GM23338 (cell line): ENCODE measurements at regions not wholly inside any gene's neighbourhood (a gene's known extent, or its start where the extent isn't known, plus 50 kb on each side); places are given as distances from the start of the nearest gene placed in this dataset.

Experiments used
- ATAC-seq: fragments of 200-7000 bp; cut with Tn5 transposase; 3 replicates; pipeline ENCODE4 v1.9.1; 2020
- DNase-seq: peaks from one replicate; pipeline ENCODE4 v3.0.0-alpha.2; 2015; ENCODE audit warnings: low spot score
- H2AFZ ChIP-seq: fragments of 200-600 bp; sonication (generic); 2 replicates; pipeline ENCODE4 v1.8.0; 2016; ENCODE audit warnings: antibody characterized with exemption, mild to moderate bottlenecking, moderate library complexity
- H3F3A ChIP-seq: fragments of 200-600 bp; sonication (generic); replicated peaks from 2 replicates; pipeline ENCODE4 v1.8.0; 2017; ENCODE audit warnings: antibody characterized with exemption, mixed run types, low read depth
- H3K27ac ChIP-seq: fragments of 200-600 bp; sonication (generic); 2 replicates; pipeline ENCODE4 v1.6.1; 2016; ENCODE audit warnings: low read depth
- H3K27me3 ChIP-seq: fragments of 200-600 bp; sonication (generic); 2 replicates; pipeline ENCODE4 v1.8.0; 2016; ENCODE audit warnings: mild to moderate bottlenecking, mixed run types, moderate library complexity; ENCODE audit not compliant: insufficient read depth
- H3K36me3 ChIP-seq: fragments of 200-600 bp; sonication (generic); 2 replicates; pipeline ENCODE4 v1.8.0; 2016; ENCODE audit warnings: mild to moderate bottlenecking; ENCODE audit not compliant: insufficient read depth
- H3K4me1 ChIP-seq: fragments of 200-600 bp; sonication (generic); 2 replicates; pipeline ENCODE4 v1.8.0; 2016; ENCODE audit warnings: mild to moderate bottlenecking, moderate library complexity; ENCODE audit not compliant: insufficient read depth
- H3K4me2 ChIP-seq: fragments of 200-600 bp; sonication (generic); 2 replicates; pipeline ENCODE4 v1.7.1; 2017; ENCODE audit warnings: mixed run types
- H3K4me3 ChIP-seq: fragments of 200-600 bp; sonication (generic); 2 replicates; pipeline ENCODE4 v1.6.1; 2016; ENCODE audit warnings: mixed run types
- H3K79me2 ChIP-seq: fragments of 200-600 bp; sonication (generic); replicated peaks from 2 replicates; pipeline ENCODE4 v1.8.0; 2017; ENCODE audit warnings: mild to moderate bottlenecking; ENCODE audit not compliant: insufficient read depth
- H3K9me2 ChIP-seq: fragments of 200-600 bp; sonication (generic); 2 replicates; pipeline ENCODE4 v1.8.0; 2017; ENCODE audit not compliant: insufficient read depth
- H4K20me1 ChIP-seq: fragments of 200-600 bp; sonication (generic); replicated peaks from 2 replicates; pipeline ENCODE4 v1.8.0; 2017; ENCODE audit warnings: mild to moderate bottlenecking; ENCODE audit not compliant: insufficient read depth
- H3K27ac Mint-ChIP-seq: 2 replicates; pipeline ENCODE4 v1.8.0; 2020; ENCODE audit warnings: inconsistent platforms, mild to moderate bottlenecking, moderate library complexity, mixed read lengths
- H3K27me3 Mint-ChIP-seq: 3 replicates; pipeline ENCODE4 v1.8.0; 2022; ENCODE audit warnings: low read depth, mild to moderate bottlenecking, moderate library complexity, mixed read lengths, inconsistent platforms; ENCODE audit not compliant: insufficient read depth, poor library complexity
- H3K36me3 Mint-ChIP-seq: 3 replicates; pipeline ENCODE4 v1.8.0; 2021; ENCODE audit warnings: low read depth, mild to moderate bottlenecking, inconsistent platforms, moderate library complexity, mixed read lengths
- H3K4me1 Mint-ChIP-seq: 3 replicates; pipeline ENCODE4 v1.8.0; 2020; ENCODE audit warnings: mild to moderate bottlenecking, inconsistent platforms, mixed read lengths
- H3K4me3 Mint-ChIP-seq: 3 replicates; pipeline ENCODE4 v1.8.0; 2021; ENCODE audit warnings: moderate library complexity, mild to moderate bottlenecking, inconsistent platforms, mixed read lengths
- H3K9me3 Mint-ChIP-seq: 3 replicates; pipeline ENCODE4 v1.8.0; 2020; ENCODE audit warnings: moderate library complexity, mild to moderate bottlenecking, inconsistent platforms, mixed read lengths
- CREB1 ChIP-seq: fragments of 250-450 bp; sonication (Bioruptor Pico); IDR thresholded peaks from 2 replicates; pipeline ENCODE4 v1.5.0; 2020; ENCODE audit warnings: low read depth, mild to moderate bottlenecking, moderate library complexity
- CTCF ChIP-seq, 2 experiments: fragments of 200-600 bp in 1 of 2; sonication (generic) in 1 of 2; conservative IDR thresholded peaks; 2 replicates each; pipeline versions ENCODE4 v1.5.1 to v1.6.1; 2016 to 2017; ENCODE audit warnings: antibody characterized with exemption in 2 of 2, low read depth in 2 of 2, mild to moderate bottlenecking in 2 of 2, moderate library complexity in 1 of 2
- EZH2 ChIP-seq: fragments of 200-600 bp; sonication (generic); IDR thresholded peaks from one replicate; pipeline ENCODE4 v1.8.0; 2017; ENCODE audit warnings: antibody characterized with exemption, mild to moderate bottlenecking, low read depth; ENCODE audit not compliant: unreplicated experiment
- EZH2phosphoT487 ChIP-seq: fragments of 200-600 bp; sonication (generic); IDR thresholded peaks from one replicate; pipeline ENCODE4 v1.8.1; 2018; ENCODE audit warnings: antibody characterized with exemption; ENCODE audit not compliant: unreplicated experiment
- JUNB ChIP-seq: IDR thresholded peaks from one replicate; pipeline ENCODE4 v1.6.1; 2016; ENCODE audit warnings: antibody characterized with exemption; ENCODE audit not compliant: unreplicated experiment
- STAT1 ChIP-seq: IDR thresholded peaks from one replicate; pipeline ENCODE4 v1.6.1; 2016; ENCODE audit warnings: antibody characterized with exemption; ENCODE audit not compliant: unreplicated experiment
- ZNF114 ChIP-seq: fragments of 250-450 bp; sonication (Bioruptor Pico); IDR thresholded peaks from 2 replicates; pipeline ENCODE4 v1.5.0; 2020; ENCODE audit warnings: mild to moderate bottlenecking, moderate library complexity
- ZNF462 ChIP-seq: fragments of 250-450 bp; sonication (Bioruptor Pico); IDR thresholded peaks from 2 replicates; pipeline ENCODE4 v1.5.0; 2020; ENCODE audit warnings: mild to moderate bottlenecking, moderate library complexity

GRCh38 chr10:36163827-36164226 is 521.7 kb upstream of the FZD8 start:
- ATAC-seq = no peak
- no peak for TF ChIP-seq STAT1
- no peak for TF ChIP-seq JUNB
- TF ChIP-seq CTCF (conservative IDR thresholded peaks at IDR 0.05; ENCODE audit: low read depth in 2 of 2) = no peak
- TF ChIP-seq ZNF462 = no peak

GRCh38 chr10:36157486-36157885 is 515.4 kb upstream of the FZD8 start:
- no peaks in the 10 kb centered on the region for H4K20me1 ChIP-seq
- H3K9me2 ChIP-seq = no peaks in the 10 kb centered on the region
- DNase-seq (no peak), ATAC-seq (no peak)
- Mint-ChIP-seq H3K4me1 (no peaks in the 10 kb centered on the region), H3K9me3 (no peaks in the 10 kb centered on the region), H3K27ac (no peak overlapping the region), H3K27me3 (no peaks in the 10 kb centered on the region), H3K4me3 (no peak overlapping the region), H3K36me3 (no peaks in the 10 kb centered on the region; the same call in 2 of the 3 replicates)
- H3K36me3 ChIP-seq = no peaks in the 10 kb centered on the region; the same call in none of the 2 replicates
- H3F3A ChIP-seq = no peaks in the 10 kb centered on the region
- H3K4me2 ChIP-seq = no peak overlapping the region
- H2AFZ ChIP-seq = no peak overlapping the region
- no peak overlapping the region for H3K27ac ChIP-seq
- no peaks in the 10 kb centered on the region for H3K79me2 ChIP-seq
- H3K4me1 ChIP-seq = no peaks in the 10 kb centered on the region
- H3K27me3 ChIP-seq = no peaks in the 10 kb centered on the region
- no peak overlapping the region for H3K4me3 ChIP-seq
- TF ChIP-seq JUNB (no peak), EZH2phosphoT487 (no peak), EZH2 (no peak), ZNF114 (CRISPR knock-in tag) (no peak), CREB1 (CRISPR knock-in tag) (no peak), CTCF (conservative IDR thresholded peaks at IDR 0.05; ENCODE audit: low read depth in 2 of 2) (no peak)

More at GRCh38 chr10:36163827-36164226, 521.7 kb upstream of the FZD8 start:
- peaks cover 6% of the 10 kb centered on the region; the same call in 1 of the 2 replicates for H3K4me1 ChIP-seq
- Mint-ChIP-seq H3K9me3 (no peaks in the 10 kb centered on the region), H3K27me3 (no peaks in the 10 kb centered on the region), H3K27ac (no peak overlapping the region), H3K36me3 (no peaks in the 10 kb centered on the region; the same call in 1 of the 3 replicates), H3K4me1 (peaks cover 10% of the 10 kb centered on the region), H3K4me3 (no peak overlapping the region)
- H3K27ac ChIP-seq = no peak overlapping the region
- H3K79me2 ChIP-seq = no peaks in the 10 kb centered on the region
- no peak overlapping the region for H2AFZ ChIP-seq
- no peaks in the 10 kb centered on the region for H4K20me1 ChIP-seq
- DNase-seq = no peak
- no peaks in the 10 kb centered on the region for H3K9me2 ChIP-seq
- H3F3A ChIP-seq = no peaks in the 10 kb centered on the region
- H3K4me2 ChIP-seq = no peak overlapping the region
- no peaks in the 10 kb centered on the region; the same call in 1 of the 2 replicates for H3K36me3 ChIP-seq
- no peak overlapping the region for H3K4me3 ChIP-seq
- H3K27me3 ChIP-seq = no peaks in the 10 kb centered on the region
